ENCODE measurements at regions not wholly inside any gene's neighbourhood (a gene's known extent, or its start where the extent isn't known, plus 50 kb on each side); places are given as distances from the start of the nearest gene placed in this dataset.

DNA sequence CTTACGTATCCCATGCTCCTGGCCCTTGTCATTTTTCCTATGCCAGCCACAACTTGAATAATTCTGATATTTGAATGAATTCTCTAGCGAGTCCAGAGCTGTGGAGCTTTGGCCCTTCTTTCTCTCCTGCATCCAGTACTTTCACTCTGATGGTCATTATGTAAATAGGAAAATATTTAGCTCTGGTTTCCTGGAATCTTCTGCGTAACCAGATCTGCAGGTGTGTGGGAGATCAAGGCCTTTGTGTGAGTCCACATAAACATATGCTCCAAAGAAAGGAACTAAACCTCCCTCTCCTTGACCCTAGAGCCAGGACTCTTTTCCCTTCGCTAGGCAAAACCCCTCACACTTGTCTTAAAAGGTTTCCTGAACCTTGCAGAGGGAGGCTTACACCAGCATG, 132.5 kb upstream of the THBS1 start (continued):
- TF ChIP-seq, protein P1, sequence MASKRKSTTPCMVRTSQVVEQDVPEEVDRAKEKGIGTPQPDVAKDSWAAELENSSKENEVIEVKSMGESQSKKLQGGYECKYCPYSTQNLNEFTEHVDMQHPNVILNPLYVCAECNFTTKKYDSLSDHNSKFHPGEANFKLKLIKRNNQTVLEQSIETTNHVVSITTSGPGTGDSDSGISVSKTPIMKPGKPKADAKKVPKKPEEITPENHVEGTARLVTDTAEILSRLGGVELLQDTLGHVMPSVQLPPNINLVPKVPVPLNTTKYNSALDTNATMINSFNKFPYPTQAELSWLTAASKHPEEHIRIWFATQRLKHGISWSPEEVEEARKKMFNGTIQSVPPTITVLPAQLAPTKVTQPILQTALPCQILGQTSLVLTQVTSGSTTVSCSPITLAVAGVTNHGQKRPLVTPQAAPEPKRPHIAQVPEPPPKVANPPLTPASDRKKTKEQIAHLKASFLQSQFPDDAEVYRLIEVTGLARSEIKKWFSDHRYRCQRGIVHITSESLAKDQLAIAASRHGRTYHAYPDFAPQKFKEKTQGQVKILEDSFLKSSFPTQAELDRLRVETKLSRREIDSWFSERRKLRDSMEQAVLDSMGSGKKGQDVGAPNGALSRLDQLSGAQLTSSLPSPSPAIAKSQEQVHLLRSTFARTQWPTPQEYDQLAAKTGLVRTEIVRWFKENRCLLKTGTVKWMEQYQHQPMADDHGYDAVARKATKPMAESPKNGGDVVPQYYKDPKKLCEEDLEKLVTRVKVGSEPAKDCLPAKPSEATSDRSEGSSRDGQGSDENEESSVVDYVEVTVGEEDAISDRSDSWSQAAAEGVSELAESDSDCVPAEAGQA (IDR thresholded peaks at IDR 0.05; ENCODE audit: low read depth) = no peak
- TF ChIP-seq, protein P1 (CRISPR knock-in tag; IDR thresholded peaks at IDR 0.05; ENCODE audit: borderline replicate concordance) = no peak
- TF ChIP-seq SRSF1 (optimal IDR thresholded peaks at IDR 0.05; ENCODE audit: low read depth, low read length) (no peak), ZFP36L2 (CRISPR knock-in tag; IDR thresholded peaks at IDR 0.05) (no peak), ELF3 (CRISPR knock-in tag; IDR thresholded peaks at IDR 0.05) (peak; percentile 86), ARNT (IDR thresholded peaks at IDR 0.05) (no peak), DPF2 (CRISPR knock-in tag; IDR thresholded peaks at IDR 0.05; ENCODE audit: borderline replicate concordance, low read depth) (0 out of 2 replicates have a peak, but pooled peaks have one; percentile 26), RARA (CRISPR knock-in tag; IDR thresholded peaks at IDR 0.05) (peak; percentile 87), ZNF841 (CRISPR knock-in tag; IDR thresholded peaks at IDR 0.05; ENCODE audit: borderline replicate concordance) (no peak), ZNF660 (CRISPR knock-in tag; IDR thresholded peaks at IDR 0.05; ENCODE audit: borderline replicate concordance, low read depth) (no peak), NR3C1 (CRISPR knock-in tag; IDR thresholded peaks at IDR 0.05) (no peak), SAFB2 (CRISPR knock-in tag; IDR thresholded peaks at IDR 0.05; ENCODE audit: borderline replicate concordance, low read depth) (no peak), PHB2 (IDR thresholded peaks at IDR 0.05; ENCODE audit: partially characterized antibody) (no peak), XRCC5 (optimal IDR thresholded peaks at IDR 0.05; ENCODE audit: low read length) (no peak), NFYB (CRISPR knock-in tag; IDR thresholded peaks at IDR 0.05) (no peak), FOXJ3 (CRISPR knock-in tag; IDR thresholded peaks at IDR 0.05; ENCODE audit: borderline replicate concordance) (no peak), ZNF674 (CRISPR knock-in tag; IDR thresholded peaks at IDR 0.05; ENCODE audit: low read depth) (no peak), CBX5 (CRISPR knock-in tag; IDR thresholded peaks at IDR 0.05; ENCODE audit: borderline replicate concordance) (no peak), NR1H2 (CRISPR knock-in tag; IDR thresholded peaks at IDR 0.05; ENCODE audit: borderline replicate concordance, low read depth) (no peak), ZNF564 (CRISPR knock-in tag; IDR thresholded peaks at IDR 0.05) (no peak), HNF4A (CRISPR knock-in tag; IDR thresholded peaks at IDR 0.05) (peak; percentile 76), NFIB (CRISPR knock-in tag; IDR thresholded peaks at IDR 0.05; ENCODE audit: borderline replicate concordance) (no peak)
- TF ChIP-seq, protein P2, sequence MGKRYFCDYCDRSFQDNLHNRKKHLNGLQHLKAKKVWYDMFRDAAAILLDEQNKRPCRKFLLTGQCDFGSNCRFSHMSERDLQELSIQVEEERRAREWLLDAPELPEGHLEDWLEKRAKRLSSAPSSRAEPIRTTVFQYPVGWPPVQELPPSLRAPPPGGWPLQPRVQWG (CRISPR knock-in tag; IDR thresholded peaks at IDR 0.05; ENCODE audit: borderline replicate concordance, low read depth) = no peak
- TF ChIP-seq, protein P3, sequence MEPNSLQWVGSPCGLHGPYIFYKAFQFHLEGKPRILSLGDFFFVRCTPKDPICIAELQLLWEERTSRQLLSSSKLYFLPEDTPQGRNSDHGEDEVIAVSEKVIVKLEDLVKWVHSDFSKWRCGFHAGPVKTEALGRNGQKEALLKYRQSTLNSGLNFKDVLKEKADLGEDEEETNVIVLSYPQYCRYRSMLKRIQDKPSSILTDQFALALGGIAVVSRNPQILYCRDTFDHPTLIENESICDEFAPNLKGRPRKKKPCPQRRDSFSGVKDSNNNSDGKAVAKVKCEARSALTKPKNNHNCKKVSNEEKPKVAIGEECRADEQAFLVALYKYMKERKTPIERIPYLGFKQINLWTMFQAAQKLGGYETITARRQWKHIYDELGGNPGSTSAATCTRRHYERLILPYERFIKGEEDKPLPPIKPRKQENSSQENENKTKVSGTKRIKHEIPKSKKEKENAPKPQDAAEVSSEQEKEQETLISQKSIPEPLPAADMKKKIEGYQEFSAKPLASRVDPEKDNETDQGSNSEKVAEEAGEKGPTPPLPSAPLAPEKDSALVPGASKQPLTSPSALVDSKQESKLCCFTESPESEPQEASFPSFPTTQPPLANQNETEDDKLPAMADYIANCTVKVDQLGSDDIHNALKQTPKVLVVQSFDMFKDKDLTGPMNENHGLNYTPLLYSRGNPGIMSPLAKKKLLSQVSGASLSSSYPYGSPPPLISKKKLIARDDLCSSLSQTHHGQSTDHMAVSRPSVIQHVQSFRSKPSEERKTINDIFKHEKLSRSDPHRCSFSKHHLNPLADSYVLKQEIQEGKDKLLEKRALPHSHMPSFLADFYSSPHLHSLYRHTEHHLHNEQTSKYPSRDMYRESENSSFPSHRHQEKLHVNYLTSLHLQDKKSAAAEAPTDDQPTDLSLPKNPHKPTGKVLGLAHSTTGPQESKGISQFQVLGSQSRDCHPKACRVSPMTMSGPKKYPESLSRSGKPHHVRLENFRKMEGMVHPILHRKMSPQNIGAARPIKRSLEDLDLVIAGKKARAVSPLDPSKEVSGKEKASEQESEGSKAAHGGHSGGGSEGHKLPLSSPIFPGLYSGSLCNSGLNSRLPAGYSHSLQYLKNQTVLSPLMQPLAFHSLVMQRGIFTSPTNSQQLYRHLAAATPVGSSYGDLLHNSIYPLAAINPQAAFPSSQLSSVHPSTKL (CRISPR knock-in tag; IDR thresholded peaks at IDR 0.05) = peak; percentile 91
